GM19452 (cell line): ENCODE measurements at regions not wholly inside any gene's neighbourhood (a gene's known extent, or its start where the extent isn't known, plus 50 kb on each side); places are given as distances from the start of the nearest gene placed in this dataset.

Source experiments
- ATAC-seq: cut with Tn5 transposase; IDR thresholded peaks from one replicate; pipeline ENCODE4 v1.9.1; 2021; ENCODE audit not compliant: unreplicated experiment

GRCh38 chr20:50258790-50259483, 68.3 kb downstream of the CEBPB start:
- ATAC-seq: no peak

GRCh38 chr20:50259705-50260478, 69.3 kb downstream of the CEBPB start:
- no peak for ATAC-seq

GRCh38 chr20:50260479-50261221, 70.0 kb downstream of the CEBPB start:
- ATAC-seq: no peak

GRCh38 chr20:50261471-50262212, 71.0 kb downstream of the CEBPB start:
- ATAC-seq: no peak

- no peak for ATAC-seq
Measured at GRCh38 chr20:50263831-50264230, 73.2 kb downstream of the CEBPB start.

- no peak for ATAC-seq
Measured at GRCh38 chr20:50264534-50265145, 74.0 kb downstream of the CEBPB start.

GRCh38 chr20:50265245-50265946, 74.8 kb downstream of the CEBPB start:
- ATAC-seq: no peak

GRCh38 chr20:50266293-50267040, 75.8 kb downstream of the CEBPB start:
- ATAC-seq: no peak

GRCh38 chr20:50267041-50267865, 76.6 kb downstream of the CEBPB start:
- no peak for ATAC-seq

- ATAC-seq: no peak
Measured at GRCh38 chr20:50267866-50268219, 77.2 kb downstream of the CEBPB start.

- ATAC-seq: no peak
Measured at GRCh38 chr20:50269091-50270033, 78.7 kb downstream of the CEBPB start.

- no peak for ATAC-seq
Measured at GRCh38 chr20:50270034-50270395, 79.4 kb downstream of the CEBPB start.

GRCh38 chr20:50270569-50270968, 79.9 kb downstream of the CEBPB start:
- ATAC-seq: no peak

- no peak for ATAC-seq
Measured at GRCh38 chr20:50271176-50271575, 80.5 kb downstream of the CEBPB start.

GRCh38 chr20:50271612-50272011, 81.0 kb downstream of the CEBPB start:
- ATAC-seq: no peak

- no peak for ATAC-seq
Measured at GRCh38 chr20:50272030-50272723, 81.5 kb downstream of the CEBPB start.
